GM21381 (cell line): ENCODE measurements at regions not wholly inside any gene's neighbourhood (a gene's known extent, or its start where the extent isn't known, plus 50 kb on each side); places are given as distances from the start of the nearest gene placed in this dataset.

Experiments used
- ATAC-seq: cut with Tn5 transposase; IDR thresholded peaks from one replicate; pipeline ENCODE4 v1.9.1; 2021; ENCODE audit warnings: mild to moderate bottlenecking, moderate library complexity; ENCODE audit not compliant: unreplicated experiment

DNA sequence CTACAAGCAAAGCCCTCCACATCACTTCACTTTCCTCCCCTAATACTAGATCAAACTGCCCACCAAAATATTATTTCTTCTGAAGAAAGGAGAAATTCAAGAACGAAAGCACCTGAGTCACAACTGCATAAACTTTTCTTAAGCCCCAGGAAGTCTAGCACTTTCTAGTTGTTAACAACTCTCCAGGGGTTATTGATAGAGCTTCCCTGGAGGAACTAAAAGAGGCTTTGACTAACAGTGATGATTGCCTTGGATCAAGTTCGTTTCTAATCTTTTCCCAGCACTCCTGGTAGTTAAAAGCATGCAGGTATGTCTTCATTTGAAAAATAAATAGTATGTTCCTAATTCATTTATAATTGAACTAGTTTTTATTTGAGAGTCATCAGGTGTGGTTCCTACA, 917.0 kb downstream of the TUSC7 start:
- ATAC-seq: no peak

DNA sequence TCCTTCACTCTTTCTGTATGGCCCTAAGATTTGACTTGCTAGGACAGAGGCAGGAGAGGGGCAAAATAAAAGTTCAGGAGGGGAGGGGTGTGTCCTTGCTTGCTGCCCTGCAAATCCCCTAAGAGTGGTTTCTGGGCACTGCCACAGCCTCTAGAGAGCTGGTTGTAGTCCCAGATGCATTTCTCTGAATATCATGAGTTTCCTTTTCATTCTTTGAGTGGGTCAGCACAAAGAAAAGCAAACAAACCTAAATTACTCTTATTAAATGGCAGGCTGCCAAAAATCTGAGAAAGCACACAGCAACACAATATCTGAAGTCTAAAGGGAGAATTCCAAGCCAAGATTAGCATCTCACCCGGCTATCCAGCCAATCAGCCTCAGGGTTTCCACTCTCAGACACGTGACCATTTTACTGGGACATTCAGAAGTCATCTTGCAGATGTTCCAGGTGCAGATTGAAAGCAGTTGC, 919.3 kb downstream of the TUSC7 start:
- no peak for ATAC-seq

DNA sequence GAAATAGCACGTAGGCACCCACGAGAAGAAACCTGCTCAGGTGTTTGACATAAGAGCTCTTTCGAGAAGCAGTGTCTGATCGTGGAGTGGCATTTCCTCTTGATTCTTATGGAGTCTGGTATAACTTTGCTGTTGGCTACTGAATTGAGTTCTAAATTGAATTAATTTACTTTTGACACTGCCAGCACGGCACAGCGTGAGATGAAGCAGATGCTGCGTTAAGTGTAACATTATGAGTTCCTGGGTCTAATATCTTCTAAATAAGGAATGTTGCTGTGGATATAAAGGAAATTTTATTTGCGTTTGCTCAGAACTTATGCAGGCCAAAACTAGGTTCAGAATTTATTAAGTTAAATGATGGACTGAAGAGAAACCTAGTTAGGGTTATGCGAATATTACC, 919.9 kb downstream of the TUSC7 start:
- no peak for ATAC-seq

DNA sequence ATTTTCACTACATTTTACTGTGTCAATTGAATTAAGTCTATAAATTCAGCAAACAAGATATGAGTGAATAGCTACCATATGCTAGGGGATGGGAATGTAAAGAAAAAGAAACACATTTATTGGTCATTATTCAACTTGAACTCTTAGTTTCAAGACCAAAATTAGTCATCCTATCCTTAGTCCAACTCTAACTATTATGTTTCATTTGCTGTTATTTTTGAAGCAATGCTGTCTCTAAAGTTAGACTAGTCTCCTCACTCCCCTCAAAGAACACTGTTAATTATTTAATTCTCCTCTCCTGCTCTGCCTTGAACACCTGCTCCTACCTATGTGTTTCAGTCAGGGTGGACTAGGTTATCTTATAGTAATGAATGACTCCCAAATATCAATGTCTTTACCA, 920.9 kb downstream of the TUSC7 start:
- ATAC-seq: peak; percentile 61

DNA sequence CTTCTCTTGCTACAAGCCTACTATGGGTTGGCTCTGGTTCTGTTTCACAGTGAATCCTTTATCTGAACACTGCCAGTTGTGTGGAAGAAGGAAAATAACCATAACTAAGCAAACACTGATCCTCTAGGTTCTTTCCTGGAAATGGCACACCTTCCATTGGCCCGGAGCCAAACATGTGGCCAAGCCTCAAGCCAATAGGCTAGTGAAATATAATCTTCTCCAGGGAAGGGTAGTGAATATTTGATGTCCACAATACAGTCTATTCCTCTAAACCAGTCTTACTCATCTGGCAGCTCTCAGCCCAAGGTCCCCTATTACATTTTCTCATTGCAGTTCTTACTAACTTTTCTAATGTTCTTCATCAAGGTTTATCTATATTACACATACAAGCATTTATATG, 921.3 kb downstream of the TUSC7 start:
- ATAC-seq: no peak

DNA sequence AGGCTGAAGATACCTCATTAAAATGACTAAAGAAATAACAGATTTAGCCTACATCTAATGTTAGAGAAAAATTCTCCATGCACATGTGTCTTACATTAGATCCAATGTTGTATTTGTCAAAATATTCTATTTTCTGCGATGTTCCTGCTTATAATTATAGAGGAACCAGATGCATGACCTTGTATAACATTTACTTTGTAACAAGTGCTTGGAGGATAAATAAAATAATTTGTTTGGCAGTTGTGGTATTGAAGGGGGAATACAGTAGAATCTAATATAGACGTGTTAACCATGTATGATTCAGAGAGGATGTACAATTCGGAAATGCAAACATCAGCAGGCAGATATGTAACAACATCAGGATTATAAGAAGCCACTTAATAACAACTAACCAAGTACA, 922.2 kb downstream of the TUSC7 start:
- no peak for ATAC-seq

DNA sequence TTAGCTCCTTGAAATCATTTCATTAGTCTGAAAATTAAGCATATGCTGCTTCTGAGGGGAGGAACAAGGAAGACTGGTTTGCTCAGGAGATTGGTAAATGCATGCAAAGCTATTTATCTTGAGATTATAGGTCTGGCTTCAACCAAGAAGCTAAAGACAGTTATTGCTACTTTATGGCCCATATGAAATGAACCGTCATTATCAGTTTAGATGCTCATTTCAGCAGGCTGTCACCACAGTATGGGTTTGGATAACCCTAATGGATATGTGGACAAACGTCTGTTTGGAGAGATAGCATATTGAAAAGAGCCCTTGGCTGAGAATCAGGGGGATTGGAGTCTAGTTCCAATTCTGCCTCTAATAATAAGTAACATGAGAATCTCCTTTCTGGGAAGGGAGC, 922.6 kb downstream of the TUSC7 start:
- ATAC-seq: no peak

DNA sequence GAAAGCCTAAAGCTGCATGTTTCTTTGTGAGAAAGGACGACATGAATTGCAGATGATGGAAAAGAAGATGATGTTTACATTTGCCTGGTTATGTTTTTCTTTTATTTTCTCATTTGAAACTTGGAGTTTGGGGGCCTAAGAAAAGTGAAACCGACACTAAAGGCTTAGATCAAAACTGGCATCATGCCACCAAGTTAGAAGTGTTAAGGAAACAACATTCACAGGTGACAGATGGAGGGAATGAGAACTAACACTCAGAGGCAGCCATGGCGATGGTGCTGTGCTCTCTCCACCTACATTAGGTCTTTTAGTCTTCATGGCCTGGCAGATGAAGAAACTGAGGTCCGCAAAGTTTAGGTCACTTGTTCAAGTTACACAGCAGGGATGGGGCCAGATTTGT, 923.6 kb downstream of the TUSC7 start:
- no peak for ATAC-seq

DNA sequence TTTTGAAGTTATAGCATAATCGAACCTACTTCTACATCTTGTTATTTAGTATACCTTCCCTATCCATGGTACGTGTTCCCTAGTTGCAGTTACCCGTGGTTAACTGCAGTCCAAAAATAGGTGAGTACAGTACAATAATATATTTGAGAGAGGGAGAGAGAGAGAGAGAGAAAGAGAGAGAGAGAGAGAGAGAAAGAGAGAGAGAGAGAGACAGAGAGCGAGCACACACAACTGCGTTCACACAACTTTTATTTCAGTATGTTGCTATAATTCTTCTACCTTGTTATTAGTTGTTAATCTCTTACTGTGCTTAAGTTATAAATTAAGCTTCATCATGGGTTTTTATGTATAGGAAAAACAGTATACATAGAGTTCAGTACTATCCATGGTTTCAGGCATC, 928.1 kb downstream of the TUSC7 start:
- ATAC-seq: no peak

DNA sequence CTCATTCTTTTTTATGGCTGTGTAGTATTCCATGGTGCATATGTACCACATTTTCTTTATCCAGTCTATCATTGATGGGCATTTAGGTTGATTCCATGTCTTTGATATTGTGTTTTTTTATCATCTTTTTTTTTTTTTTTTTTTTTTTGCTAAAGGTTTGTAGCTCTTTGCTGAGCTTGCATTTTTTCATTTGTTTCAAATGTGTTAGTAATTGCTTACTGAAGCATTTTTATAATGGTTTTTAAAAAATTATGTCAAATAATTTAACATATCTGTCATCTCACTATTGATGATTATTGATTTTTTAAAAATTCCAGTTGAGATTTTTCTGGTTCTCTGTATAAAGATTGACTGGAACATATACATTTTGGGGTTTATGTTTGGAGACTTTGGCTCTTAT, 934.6 kb downstream of the TUSC7 start:
- no peak for ATAC-seq

DNA sequence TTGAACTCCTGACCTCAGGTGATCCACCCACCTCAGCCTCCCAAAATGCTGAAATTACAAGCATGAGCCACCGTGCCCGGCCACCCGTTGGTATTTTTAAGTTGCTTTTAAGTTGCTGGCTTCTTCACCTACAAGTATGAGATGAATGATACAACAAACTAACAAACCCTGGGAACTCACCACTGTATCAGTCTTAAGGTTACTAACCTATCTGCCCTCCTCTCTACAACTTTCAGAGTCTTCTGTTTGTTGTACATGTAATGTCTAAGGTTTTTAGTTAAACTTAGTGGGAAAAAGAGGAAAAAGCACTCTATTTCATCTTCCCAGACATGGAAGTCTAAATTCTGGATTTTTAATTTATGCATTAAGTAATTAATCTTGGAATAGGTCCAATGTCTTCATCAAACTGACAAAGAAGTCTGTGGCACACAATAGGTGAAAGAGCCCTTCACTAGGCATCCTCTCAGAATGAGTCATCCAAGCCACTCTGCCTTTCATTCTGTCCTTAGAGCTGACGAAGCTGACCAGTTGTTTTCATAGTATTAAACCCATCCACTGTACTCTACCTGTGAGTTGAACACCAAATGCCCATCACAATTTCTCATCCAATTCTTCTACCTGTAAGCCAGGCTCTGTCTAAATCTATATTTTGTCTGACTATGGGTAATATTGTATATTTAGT, 936.1 kb downstream of the TUSC7 start:
- ATAC-seq: peak; percentile 60

DNA sequence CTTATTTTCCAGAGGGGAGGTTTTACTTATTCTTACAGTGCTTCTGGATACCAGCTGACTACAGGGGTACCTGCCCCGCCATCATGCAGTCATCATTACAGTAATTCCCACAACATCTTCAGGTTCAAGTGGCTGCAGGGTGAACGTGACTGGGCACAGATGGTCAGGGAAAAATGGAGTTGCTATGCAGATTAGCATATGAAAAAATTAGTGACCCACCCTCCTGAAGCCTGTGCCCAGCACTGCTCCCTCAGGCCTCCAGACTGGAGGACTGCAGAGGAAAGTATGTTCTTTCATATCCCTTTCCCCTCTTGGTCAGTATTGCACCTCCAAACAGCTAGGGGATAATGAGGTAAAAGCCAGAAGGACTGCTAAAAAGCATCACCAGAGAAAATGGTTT, 937.9 kb downstream of the TUSC7 start:
- no peak for ATAC-seq

DNA sequence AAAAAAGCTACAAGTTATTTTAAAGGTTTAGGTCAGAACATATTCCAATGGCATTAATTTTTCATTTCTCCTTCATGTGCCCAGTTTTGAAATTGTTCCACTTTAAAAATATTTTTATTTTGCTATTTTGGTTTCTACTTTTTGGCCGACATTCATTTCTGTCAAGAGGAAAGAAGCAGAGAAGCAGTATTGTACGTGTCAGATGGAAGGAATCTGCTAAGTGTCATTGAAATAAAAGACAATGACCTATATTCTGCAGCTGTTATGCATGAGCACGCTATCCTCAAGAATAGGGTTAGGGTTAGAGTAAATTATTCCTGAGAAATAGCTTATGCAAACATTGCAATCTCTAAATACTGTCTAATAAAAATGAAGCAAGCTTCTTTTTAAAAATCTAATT, 941.7 kb downstream of the TUSC7 start:
- ATAC-seq: no peak

DNA sequence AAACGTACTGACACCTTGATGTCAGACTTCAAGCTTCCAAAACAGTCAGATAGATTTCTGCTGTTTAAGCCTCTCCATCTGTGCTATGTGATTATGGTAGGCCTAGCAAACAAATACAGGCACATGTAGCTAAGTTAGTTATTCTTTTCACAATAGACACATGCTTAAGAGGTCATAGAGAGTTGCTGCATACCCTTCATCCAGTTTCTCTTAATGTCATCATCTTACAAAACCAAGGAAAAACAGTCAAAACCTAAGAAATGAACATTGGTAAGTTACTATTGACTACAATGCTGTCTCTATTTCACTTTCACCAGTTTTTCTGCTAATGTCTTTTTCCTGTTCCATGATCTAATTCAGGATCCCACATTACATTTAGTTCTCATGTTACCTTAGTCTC, 946.8 kb downstream of the TUSC7 start:
- no peak for ATAC-seq

DNA sequence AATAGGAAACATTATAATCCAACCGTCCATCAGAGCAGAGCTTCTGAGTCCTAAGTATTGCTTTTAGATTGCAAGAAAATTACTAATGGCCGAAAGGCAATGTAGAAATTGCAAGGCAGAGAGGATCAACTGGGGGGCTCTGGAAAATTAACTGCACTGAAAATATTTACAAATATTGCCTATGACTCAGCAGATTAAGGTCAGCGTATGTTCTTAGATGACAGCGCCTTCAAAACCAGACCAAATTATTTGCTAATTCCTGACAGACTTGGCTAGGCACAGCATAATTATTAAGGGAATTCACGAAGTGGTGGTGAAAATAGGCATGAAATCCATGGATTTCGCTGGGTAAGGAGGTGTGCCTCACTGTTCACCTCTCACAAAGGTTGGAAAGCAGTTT, 947.7 kb downstream of the TUSC7 start:
- no peak for ATAC-seq

DNA sequence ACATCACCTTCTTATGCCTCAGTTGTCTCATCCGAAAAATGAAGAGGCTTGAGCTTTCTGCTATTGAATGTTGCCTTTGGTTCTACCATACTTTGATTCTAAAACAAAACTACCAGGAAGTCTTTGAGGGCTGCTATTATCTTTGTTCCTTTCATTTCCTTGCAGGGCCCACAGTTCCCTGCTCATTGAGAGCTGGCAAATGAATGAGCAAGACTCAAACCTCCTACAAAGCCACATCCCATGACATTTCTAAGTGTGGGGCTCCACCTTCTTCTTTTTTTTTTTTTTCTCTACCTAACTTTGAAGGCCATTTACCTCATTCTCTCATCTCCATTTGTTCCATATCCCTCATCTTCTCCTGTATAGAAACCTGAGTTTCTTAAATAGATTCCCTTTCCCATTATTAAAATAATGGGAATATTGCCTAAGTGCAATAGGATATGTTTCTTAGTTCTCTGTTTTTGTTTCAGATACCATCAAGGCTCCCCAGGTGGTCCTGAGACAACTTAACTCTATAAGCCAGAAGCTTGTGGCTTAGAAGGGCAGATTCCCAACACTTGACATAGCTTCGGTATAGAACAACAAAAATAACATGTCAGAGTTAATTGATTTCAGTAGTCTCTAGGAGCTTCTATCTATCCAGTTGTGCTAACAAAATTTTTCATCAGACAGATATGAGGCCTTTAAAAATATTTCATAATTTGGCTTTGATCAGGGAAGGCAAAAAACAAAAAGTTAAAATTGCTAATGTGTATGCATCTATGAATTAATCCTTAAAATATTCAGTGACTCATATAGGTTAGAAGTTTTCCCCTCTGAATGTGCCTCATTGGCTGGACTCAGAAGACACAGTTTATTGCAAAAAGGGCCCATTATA, 951.6 kb downstream of the TUSC7 start:
- ATAC-seq: no peak

DNA sequence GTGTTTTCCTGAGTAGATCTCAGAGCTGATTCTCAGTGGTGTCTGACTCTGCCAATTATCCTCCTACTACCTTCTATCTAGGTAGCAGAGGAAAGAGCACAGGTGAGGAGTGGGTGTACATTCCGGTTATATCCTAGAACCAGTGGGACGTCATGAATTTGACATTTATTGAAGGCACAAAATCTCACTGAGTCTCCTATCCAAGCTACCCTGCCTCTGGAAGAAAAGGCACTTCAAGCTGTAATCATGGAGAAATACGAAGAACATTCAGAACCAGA, 952.2 kb downstream of the TUSC7 start:
- no peak for ATAC-seq

DNA sequence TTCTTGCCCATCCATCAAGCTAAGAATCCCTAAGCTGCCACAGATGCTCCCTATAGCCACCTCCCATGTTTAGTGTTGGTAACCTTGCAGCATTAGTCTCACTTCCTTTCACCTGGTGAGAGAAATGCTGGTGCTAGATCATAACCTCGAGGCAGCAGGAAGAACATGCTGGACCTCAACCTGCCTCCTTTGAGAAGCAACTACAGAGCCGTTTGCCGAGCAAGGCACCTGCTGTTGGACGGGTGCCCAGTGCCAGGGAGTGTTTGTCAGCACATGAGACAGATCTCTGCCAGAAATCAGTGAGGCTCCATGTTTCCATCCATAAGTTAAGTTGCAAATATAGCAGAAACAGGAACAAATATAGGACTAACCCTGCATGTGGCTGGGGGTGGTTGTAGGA, 955.7 kb downstream of the TUSC7 start:
- ATAC-seq: no peak

DNA sequence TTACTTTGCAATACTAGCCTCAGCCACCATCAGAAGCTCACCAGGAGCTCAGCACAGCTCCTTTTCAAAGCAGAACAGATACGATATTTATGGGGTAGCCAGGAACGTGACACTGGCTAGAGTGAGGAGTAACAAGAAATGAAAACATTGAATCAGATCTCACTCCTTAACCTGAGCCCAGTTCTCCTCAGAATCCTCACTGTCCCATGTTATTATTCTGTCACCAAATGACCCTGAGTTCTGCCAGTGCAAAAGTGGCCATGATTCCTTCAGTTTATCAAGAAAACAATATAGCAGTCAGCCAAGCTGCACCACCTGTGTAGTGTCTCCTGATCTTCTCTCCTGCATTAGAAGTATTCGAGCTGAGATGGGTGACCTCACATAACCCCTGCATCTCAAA, 956.7 kb downstream of the TUSC7 start:
- ATAC-seq: no peak

DNA sequence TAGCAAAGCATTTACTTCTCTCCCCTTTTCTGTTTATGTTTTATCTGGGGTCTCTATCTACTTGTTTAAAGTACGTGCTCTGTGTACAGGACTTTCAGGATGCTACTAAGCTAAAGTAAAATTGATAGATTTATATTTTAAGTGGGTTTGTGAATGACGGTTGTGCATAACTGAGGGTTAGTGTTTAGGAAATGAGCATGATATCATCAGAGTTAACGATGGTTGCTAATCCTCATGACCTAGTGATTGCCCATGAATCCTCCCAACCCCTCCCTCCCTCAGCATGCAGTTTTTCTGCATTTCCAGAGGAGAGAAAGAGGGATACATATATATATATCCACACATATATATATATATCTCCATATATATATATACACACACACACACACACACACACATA, 957.2 kb downstream of the TUSC7 start:
- no peak for ATAC-seq

DNA sequence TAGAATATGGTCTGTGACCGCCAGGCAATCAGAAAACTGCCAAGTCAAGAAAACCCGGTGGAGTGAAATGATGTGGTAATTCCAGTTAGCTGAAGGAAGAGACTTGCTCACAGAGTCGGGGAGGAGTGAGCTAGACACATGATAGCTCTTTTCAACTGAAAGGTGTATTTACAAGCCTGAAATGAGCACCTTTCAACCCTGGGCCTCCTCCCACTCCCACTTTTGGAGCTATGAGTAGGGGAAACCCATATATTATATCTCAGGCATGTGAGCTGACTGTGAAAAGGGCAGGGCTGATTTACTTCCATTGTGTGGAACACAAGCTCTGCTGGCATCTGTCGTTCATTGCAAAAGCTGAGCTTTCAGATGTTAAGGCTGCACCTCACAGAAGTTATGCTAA, 960.2 kb downstream of the TUSC7 start:
- ATAC-seq: no peak

DNA sequence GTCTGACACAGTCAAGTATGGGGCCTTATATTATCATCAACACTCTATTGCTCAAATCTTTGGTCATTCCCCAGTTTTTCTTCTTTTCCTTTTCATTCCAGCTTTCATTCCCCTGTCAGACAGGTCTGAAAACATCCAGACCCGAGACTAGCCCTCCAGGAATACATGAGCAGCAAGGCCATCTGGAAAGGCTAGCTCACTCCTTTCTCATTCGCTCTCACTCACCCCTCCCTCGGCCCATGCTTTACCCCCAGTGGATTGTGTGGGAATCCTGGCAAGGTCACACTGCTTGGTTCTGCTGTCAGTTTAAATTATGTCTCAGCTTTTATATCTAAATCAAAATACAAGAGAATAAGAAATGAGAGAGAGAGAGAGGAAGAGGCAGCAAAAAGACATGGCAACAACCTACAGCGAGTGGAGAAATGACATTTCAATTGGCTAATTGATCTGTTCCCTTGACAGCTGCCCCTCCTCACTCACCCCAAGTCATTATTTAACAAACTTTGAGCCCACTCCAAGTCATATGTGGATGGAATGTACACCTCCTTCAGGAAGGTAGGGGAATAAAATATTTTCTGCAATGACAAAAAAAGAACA, 962.2 kb downstream of the TUSC7 start:
- no peak for ATAC-seq
